Hematopoietic multipotent progenitor cell treated with erythropoietin and hydrocortisone succinate and interleukin-3 and kit ligand, for 15 days (in vitro differentiated cells): ENCODE measurements at regions not wholly inside any gene's neighbourhood (a gene's known extent, or its start where the extent isn't known, plus 50 kb on each side); places are given as distances from the start of the nearest gene placed in this dataset.

Source experiments
- DNase-seq: peaks from one replicate; pipeline ENCODE4 v3.0.0-alpha.2; 2015; ENCODE audit warnings: low spot score

DNA sequence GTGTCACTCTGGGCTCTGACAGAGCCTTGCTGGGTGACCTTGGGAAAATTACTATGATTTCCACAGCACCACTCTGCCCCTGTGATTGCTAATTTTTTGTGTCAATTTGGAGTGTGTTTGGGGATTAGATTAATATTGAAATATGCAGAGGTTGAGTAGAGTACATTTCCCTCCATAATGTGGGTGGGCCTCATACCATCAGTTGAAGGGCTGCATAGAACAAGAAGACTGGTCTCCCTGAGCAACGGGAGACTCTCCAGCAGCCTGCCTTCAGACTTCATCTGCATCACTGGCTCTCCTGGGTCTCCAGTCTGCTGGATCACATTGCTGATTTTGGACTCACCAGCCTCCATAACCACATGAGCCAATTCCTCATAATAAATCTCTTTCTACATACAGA is 313.7 kb downstream of the TNS1 start:
- no peak for DNase-seq

DNA sequence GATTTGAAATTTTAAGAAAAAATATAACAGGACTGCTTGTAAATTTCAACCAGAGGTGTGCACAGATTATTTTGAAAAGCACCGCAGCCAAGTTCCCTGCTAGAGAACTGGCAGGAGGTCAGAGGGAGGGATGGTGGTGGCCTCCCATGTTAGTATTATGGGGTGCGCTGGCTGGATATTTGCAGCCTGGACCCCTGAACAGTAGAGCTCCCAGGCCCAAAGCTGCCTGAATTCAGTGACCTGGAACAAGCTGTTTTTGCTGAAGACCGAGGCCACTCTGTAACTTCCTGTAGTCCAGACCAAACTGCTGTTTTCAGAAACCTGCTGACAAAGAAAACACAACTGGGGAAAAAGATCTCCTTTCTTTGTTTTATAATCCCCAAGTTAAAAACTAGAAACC is 314.3 kb downstream of the TNS1 start:
- DNase-seq = no peak

DNA sequence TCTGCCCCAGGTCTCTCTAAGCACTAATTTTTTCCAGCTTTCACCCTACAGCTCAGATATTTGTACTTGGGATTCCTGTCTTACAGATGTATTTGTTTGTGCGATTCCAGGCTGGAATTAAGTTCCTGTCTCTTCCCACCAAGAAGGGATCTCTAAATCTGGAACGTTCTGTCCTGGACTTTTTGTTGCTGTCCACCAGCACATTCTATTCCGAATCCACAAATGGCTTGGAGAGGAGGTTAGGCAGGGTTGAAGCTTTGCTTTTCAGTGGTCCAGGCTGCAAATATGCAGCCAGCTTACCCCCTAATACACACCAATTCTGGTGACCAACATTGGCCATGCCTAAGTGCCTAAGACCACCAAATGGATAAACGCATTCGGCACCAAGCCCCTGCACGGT is 315.0 kb downstream of the TNS1 start:
- DNase-seq = no peak

DNA sequence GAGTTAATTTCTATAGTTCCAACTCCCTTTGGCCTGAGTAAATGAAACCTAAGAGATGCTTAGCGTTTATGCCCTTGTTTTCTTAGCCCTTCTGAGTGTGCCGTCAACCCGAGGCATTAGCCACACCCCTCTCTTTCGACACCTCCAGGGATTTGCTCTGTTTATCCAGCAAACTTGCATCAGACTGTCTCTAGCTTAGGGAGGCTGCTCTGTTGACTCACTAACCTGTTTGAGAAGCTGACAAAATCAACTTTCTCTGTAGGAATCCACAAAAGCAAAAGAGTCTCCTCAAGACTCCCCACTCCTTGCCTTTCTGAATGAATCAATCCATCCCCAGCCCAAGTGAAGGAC is 317.6 kb downstream of the TNS1 start:
- DNase-seq = no peak

DNA sequence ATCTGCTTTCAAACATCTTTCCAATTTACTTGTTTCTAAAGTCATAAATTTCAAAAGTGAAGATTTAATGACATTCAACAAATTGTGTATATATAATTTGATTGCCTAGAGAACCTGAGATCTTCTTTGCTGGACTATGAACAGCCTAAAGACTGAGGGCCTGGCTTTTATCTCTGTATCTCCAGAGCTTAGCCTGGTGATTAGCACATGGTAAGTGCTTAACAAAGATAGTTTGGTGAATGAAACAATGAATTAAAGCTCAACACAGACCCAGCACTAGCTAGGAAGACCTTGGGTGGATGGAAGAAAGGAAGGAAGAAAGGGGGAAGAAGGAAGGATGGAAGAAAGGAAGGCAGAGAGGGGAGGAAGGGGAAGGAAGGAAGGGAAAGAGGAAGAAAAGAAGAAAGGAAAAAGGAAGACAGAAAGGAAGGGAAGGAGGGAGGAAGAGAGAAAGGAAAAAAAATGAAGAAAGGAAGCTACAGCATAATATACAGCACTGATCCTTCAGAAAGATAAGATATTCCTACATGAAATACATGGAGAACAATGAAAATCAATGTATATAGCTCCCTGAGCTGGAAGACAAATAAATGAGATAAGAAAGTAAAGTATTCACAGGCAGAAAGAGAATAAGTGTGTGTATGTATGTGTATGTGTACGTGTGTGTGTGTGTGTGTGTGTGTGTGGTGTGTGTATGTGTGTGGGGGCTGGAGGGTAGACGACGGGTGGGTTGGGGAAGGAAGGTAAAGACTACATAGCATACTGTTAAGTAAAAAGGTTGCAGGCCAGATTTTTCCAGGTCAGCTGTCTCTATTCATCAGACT is 318.2 kb downstream of the TNS1 start:
- DNase-seq = no peak

DNA sequence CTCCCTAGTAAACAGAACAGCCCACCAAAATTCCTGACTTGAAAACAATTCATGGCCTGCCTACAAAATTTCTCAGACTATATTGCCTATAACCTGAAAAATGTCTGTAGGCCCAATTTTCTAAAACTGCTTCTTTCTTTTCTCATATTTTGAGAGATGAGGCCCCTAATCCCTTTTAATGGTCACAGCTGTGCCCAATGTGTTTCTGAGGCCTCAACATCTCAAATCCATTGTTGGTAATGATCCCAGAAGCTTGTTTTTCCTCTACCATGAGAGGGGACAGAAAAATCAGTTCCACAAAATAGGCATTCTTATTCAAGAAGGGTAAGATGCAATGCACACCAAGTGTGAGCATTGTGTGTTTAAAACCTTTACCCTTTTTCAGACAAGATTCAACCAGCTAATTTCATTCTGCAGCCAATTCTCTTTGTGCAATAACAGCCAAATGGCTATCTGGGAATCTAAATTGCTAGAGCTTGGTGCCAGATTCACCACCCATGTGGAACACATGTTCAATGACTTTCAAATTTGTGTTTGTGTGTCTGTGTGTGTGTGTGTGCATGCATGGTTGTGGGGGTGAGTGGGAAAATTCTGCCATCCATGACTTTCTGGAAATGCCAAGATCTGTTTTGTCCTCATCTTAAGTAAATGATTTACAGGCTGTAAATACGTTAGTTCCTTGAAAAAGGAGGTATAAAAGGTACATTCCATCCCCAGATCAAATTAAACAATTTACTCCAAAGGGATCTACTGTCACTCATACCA is 319.5 kb downstream of the TNS1 start:
- DNase-seq = no peak

DNA sequence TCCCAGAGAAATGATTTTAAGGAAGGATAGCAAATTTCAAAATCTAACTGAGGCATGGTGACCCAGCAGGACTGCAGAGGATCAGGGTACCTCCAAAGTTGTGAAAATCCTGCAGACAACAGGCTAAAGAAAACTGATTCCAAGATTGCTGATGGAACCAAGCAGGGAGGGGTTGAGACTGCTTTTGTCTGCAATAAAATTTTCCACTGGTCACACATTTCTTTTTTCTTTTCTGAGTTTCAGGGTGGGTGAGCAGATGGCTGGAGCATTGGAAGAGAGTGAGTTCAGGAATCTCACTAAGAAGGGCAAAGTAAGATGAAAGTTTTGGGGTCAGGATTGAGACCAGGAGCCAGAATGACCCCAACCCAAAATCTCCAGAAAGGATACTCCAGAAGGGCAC is 321.0 kb downstream of the TNS1 start:
- DNase-seq = no peak

DNA sequence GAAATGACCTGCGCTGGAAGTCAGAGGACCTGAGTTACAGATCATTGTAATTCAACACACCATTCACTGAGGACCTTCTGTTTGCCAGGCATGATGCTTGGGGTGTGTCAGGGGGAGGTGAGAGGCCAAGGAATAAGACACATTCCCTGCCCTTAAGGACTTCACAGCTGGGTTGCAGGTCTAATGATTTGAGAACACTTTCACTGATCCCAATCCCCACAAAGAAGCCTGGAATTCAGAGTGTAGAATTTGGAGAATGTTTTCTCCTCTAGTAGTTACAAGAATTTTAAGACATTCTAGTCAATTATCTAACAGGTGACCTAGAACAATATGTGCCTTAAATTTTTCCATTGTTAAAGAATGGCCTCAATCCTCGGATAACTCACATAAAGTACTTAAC is 322.4 kb downstream of the TNS1 start:
- no peak for DNase-seq

DNA sequence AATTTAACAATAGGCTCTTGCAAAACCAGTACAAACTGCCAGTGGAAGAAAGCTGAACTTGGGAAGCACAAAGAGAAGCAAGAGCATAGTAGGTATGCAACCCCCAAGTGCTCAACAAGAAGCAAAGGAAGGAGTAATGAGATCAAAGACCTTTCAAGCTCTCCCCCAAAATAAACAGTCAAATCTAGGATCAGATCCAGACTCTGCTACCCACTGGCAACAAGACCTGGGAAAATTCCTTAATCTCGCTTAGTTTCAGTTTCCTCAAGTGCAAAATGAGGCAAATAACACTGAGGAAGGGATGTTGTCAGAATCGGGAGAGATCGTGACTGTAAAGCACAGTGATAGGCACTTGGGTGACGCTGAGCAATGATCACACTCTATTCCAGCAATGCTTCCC is 329.2 kb downstream of the TNS1 start:
- DNase-seq = no peak

DNA sequence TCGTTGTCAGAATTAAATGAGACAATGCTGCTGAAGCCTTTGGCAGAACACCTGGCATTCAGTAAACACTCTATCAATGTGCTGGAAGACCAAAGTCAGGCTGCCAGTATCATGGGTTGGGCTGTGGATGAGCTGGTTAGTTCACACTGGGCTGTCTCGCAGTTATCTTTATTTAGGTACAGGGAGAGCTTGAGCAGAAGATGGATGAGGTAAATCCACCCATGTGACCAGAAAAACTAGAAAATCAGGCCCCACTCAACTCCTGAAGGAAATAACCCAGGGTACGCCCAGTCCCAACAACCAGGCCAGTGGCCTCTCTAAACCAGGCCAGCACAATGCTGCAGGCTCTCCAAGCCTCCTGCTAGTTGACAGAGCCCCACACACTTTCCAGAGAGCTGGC is 330.3 kb downstream of the TNS1 start:
- DNase-seq = no peak

DNA sequence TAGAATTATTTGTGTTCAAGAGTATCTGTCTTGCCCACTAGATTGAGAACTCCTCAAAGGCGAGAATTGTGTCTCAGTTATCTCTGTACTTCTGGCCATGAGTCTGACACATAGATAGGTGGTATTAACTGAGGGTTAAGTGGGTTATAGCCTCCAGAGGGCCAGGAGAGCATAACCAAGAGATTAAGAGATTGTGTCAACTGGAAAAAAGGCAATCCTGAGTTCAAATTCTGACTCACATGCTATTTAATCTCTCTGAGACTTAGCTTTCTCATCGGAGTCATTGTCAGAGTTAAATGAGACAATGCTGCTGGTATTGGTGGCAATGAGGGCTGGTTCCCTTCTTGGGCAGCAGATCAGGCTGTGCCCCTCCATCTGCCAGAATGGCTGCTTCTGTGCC is 330.9 kb downstream of the TNS1 start:
- DNase-seq = no peak

DNA sequence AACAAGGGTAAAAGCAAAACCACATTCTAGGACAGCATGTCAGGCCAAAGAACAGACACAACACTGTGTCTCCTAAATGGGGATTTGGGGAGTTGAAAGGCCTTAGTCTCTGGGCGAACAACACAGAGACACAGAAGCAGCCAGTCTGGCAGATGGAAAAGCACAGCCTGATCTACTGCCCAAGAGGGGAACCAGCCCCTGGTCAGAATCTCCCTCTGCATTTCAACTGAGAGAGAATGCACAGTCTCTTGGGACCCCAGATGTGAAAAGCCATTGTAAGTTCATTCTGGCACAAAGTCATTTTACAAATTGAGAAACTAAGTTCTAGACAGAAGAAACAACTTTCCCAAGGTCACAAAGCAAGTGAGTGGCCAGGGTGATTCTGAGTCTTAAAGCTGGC is 331.7 kb downstream of the TNS1 start:
- no peak for DNase-seq

DNA sequence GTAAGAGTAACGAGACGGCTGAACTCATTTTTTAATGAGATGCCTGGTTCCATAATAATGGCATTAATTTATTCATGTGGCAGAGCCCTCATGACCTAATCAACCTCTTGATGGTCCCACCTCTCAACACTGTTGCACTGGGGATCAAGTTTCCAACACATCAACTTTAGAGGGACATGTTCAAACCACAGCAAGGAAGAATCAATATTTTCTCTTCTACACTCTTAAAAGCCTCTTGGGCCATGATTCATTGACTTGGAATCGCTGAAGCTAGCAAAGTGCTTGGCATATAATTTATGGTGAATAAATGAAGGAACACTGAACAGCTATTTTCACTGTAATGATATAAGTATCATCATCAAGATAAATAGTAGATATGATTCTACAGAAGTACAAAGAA is 333.0 kb downstream of the TNS1 start:
- DNase-seq = no peak

DNA sequence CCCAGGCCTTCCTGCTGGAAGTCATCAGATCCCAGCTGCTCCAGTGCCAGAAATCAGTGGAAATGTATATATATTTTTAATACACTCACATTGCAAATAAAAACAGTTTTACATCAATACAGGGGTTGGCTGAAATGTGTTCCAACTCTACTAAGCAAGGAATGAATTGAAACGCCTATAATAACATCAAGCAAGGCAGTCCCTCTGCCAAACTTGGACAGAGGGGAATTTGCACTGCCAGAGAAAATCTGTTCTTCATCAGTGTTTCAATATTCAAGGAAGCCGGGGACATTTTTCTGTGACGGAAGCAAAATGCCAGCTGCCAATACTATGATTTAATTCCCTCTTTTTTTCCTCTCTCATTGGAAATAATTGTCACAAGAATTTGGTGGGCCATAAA is 335.3 kb downstream of the TNS1 start:
- no peak for DNase-seq

DNA sequence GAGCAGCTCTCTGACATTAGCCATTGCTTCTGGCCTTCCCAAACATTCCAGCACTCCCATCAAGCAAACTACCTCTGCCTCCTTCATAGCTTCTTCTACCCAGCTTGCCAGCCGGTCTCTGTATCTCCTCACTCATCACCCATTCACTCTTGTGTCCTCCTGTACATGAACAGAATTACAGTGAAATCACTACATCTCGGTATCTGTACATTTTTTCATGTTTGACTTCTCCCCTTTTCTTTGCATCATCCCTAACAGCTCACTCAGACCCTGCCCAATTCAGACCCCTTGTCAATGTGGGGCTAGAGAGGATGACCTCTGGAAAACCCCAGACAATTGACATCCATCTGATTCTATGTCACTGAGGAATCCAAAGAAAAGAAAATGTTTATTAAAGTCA is 335.8 kb downstream of the TNS1 start:
- DNase-seq = no peak

DNA sequence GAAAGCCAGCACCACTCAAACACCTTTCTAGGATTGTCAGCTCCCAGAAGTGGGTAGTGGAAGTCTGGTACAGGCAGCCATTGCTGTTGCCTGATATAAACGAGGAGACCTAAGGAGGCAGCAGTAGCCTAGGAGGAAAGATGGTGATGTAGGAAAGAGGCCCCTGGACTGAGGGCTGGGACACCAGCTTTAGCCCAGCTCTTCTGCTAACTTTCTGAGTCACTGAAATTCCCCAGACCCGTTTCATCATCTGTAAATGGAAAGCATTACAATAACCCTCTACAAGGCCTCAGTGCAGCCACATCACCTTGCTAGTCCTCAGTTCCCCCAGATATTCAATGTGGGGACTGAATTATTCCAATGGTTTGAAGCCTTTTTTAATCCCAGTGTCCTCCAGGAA is 336.5 kb downstream of the TNS1 start:
- no peak for DNase-seq

DNA sequence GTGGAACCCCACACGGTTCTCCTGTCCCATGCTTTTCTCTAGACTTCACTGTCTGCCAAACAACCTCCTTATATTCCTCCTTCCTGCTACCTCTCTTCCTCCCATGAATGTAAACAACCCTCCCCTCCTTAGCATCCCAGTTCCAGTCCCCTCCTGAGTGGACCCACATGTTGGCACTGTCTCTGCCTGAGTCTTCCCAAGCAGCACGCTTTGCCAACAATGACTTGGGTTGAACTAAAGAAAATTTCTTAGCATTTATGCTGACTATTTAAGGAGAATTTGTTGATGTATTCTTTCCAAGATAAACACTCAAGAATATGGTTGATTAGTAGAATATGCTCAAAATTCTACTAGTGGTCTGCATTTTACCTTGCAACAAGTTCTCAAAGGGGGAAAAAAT is 338.0 kb downstream of the TNS1 start:
- no peak for DNase-seq

DNA sequence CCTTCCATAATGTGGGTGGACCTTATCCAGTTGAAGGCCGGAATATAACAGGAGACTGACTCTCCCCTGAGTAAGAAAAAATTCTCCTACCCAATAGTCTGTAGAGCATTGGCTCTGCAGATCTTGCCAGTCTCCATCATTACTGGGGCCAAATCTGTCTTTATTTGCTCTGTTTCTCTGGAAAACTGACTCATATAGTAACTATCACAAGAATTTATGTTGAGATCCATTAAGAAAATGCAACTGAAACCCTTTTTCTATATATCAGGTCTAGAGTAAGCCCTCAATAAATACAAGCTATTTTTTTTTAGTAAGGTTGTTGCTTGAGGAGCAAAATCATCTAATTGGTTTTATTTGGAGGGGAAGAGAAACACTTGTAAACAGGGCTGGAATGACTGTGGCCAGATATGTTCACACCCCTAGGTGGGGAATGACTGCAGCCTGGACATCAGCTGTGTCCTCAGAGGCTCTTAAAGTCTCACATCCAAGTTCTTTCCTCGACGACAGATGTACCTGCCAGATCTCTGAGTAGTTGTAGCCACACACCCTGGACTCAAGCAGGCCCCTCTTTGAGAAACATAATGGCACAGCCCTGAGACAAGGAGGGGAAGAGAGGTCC is 339.7 kb downstream of the TNS1 start:
- no peak for DNase-seq

DNA sequence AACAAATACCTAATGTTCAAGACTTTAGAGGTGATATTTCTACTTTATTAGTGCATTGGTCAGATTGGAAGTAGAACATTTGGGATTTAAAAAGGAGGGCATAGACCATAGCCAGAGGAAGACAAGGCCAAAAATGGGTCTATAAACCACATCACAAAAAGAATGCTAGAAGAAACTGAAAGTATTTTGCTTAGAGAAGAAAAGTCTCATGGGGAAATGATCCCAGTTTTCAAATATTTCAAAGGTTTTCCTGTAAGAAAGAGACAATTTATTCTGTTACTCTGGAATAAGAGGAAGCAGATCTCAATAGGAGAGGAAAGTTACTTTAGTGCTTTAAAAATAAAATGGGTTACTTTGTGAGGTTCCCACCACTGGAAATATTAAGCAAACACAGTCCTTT is 341.4 kb downstream of the TNS1 start:
- DNase-seq = no peak

DNA sequence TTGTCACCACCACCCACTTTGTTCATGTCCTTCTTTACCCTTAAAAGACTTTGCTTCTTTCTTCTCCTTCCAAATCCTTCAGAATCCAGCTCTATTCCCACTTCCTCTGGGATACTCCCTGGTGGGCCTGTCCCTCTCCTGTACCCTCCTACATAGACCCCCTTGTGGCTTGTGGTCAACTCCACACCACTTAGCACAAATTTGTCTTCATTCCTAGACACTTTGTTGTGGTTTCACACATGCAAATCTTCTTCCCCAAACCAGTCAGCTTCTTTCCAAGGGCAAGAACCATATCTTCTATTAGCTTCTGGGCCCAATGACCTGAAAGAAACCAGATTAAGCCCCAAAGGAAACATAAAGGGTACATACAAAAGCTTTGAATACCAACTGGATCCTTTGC is 342.4 kb downstream of the TNS1 start:
- no peak for DNase-seq

DNA sequence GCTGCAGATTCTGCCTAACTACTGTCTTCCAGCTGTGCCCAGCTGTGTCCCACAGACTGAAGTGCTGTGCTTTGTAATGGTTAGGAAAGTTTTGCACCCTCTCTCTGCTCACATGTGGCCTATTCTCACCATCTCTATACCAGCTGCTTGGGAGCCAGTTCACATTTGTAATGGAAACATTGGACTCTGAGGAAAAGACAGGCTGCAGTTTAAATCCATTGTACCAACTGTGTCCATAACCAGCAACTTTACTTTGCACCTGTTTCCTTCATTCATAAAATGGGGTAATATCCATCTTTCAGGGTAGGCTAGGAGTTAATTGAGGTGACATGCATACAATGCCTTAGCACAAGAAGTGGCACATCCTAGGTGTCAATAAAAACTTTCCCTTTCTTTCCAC is 344.0 kb downstream of the TNS1 start:
- DNase-seq = no peak

DNA sequence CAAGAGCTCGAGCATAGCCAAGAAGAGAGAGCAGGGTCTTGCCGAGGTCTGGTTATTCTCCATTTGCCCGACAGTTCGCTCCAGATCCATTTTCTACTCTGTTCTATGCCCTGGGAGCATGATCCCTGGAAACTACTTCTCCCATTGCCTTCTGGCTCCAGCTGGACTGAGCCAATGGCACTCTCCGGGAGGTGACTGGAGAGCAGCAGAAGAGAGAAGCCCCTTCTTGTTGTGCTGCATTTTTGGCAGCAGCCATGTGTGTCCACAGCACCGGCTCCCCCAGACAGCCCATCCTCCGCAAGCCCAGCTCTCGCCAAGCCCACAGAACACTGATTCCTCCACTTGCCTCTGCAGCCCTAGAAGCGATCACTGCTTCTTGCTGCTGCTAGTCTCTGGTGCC is 345.5 kb downstream of the TNS1 start:
- no peak for DNase-seq

DNA sequence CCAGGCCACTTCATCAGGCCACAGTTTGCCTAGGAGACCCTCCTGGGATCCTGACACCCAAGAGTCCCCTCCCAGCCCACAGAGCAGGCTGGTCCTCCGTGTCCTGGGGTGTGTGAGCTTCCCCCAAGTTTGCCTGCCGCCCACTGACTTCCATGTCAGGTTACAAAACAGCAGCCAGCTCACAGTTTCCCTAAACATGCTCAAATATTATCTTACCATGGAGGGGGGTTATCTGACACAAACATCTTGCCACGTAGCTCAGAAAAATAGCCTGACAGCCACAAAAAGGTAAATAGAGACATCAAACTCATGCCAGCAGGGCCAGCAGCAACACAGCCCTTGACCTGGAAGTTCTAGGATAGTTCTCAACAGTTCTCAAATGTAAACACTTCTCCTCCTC is 346.5 kb downstream of the TNS1 start:
- no peak for DNase-seq

DNA sequence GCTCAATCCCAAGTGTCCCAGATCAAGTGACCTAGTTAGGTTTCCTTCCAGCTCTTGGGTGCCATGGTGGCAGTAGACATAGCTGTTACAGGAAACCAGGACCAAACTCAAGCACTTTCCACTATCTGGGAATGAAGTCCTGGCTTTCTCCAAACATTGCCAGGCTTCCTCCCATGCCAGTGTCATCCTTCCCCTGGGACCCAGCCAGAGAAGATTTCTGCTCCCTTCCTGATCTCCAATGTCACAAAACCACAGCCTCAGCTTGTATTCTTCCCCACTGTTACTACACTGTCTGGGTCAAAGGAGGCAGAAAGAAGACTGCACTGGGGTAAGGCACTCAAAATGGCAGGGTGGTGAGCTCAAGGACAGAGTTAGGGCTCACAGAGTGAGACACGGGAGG is 347.1 kb downstream of the TNS1 start:
- no peak for DNase-seq
